Ascending aorta (tissue), 2 donors: ENCODE measurements at regions not wholly inside any gene's neighbourhood (a gene's known extent, or its start where the extent isn't known, plus 50 kb on each side); places are given as distances from the start of the nearest gene placed in this dataset.

Experiments
- DNase-seq, 2 donors: peaks; one replicate each; pipeline ENCODE4 v3.0.0-alpha.2; 2019; ENCODE audit warnings: low spot score in 2 of 2
- H3K27ac ChIP-seq, 2 donors: fragments of 200-600 bp; sonication (generic); one replicate each; pipeline ENCODE4 v1.5.1; 2016 to 2017; ENCODE audit warnings: mild to moderate bottlenecking in 1 of 2
- H3K27me3 ChIP-seq: fragments of 200-600 bp; sonication (generic); one replicate; pipeline ENCODE4 v1.5.1; 2017
- H3K36me3 ChIP-seq, 2 donors: fragments of 200-600 bp; sonication (generic); one replicate each; pipeline ENCODE4 v1.5.1; 2016
- H3K4me1 ChIP-seq, 2 donors: fragments of 200-600 bp; sonication (generic); one replicate each; pipeline ENCODE4 v1.5.1; 2016 to 2017; ENCODE audit warnings: mild to moderate bottlenecking in 1 of 2
- H3K4me3 ChIP-seq, 2 donors: fragments of 200-600 bp; sonication (generic); one replicate each; pipeline ENCODE4 v1.5.1; 2016 to 2017; ENCODE audit warnings: mild to moderate bottlenecking in 1 of 2
- H3K9me3 ChIP-seq, 2 donors: fragments of 200-600 bp; sonication (generic); one replicate each; pipeline ENCODE4 v1.5.1; 2016
- intact Hi-C: fragments of 100-400 bp; cut with DNase I; formaldehyde crosslinking; loops from one replicate; pipeline ENCODE4 v1.15.1; 2023
- TF ChIP-seq, protein P1 (sequence below), 3 experiments: fragments of 200-600 bp in 2 of 3; fragments of 450-650 bp in 1 of 3; sonication (generic) in 2 of 3; IDR thresholded peaks; one replicate each; pipeline ENCODE4 v1.5.1; 2016 to 2019; ENCODE audit warnings: antibody characterized with exemption in 3 of 3, mild to moderate bottlenecking in 1 of 3, moderate library complexity in 1 of 3

DNA sequence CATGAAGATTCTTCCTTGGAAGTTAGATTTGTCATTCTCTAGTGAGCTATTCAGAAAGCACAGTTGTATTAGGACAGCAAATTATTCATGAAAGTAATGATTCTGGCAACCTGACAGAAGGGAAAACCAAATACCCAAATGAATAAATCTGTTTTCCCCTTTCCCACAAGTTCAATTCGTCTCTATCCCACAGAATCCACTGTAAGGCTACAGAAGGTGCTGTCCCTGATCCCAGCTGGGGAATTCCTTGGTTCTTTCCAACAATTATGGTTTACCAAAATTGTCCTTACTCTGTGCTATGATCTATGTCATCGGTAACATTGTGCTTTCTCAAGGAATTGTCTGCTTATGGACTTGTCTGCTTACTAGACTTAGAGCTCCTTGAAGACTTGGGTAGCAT lies 104.2 kb downstream of the FASLG start:
- no peak overlapping the region for H3K4me3 ChIP-seq
- no peaks in the 10 kb centered on the region for H3K36me3 ChIP-seq
- no peak for DNase-seq
- no peaks in the 10 kb centered on the region for H3K9me3 ChIP-seq
- TF ChIP-seq, protein P1, sequence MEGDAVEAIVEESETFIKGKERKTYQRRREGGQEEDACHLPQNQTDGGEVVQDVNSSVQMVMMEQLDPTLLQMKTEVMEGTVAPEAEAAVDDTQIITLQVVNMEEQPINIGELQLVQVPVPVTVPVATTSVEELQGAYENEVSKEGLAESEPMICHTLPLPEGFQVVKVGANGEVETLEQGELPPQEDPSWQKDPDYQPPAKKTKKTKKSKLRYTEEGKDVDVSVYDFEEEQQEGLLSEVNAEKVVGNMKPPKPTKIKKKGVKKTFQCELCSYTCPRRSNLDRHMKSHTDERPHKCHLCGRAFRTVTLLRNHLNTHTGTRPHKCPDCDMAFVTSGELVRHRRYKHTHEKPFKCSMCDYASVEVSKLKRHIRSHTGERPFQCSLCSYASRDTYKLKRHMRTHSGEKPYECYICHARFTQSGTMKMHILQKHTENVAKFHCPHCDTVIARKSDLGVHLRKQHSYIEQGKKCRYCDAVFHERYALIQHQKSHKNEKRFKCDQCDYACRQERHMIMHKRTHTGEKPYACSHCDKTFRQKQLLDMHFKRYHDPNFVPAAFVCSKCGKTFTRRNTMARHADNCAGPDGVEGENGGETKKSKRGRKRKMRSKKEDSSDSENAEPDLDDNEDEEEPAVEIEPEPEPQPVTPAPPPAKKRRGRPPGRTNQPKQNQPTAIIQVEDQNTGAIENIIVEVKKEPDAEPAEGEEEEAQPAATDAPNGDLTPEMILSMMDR (IDR thresholded peaks at IDR 0.05): no peak
- intact Hi-C loops: no loop called here
- no peaks in the 10 kb centered on the region for H3K4me1 ChIP-seq
- no peaks in the 10 kb centered on the region for H3K27me3 ChIP-seq
- no peak overlapping the region for H3K27ac ChIP-seq

- Histone ChIP-seq H3K4me1 (no peaks in the 10 kb centered on the region), H3K9me3 (no peaks in the 10 kb centered on the region), H3K4me3 (no peak overlapping the region), H3K27ac (no peak overlapping the region), H3K36me3 (no peaks in the 10 kb centered on the region), H3K27me3 (no peaks in the 10 kb centered on the region)
- intact Hi-C loops: no loop called here
- DNase-seq: no peak
- TF ChIP-seq, protein P1 (IDR thresholded peaks at IDR 0.05): no peak
These were observed 105.5 kb downstream of the FASLG start for GRCh38 chr1:172764378-172764777.

GRCh38 chr1:172766462-172766861 lies 107.6 kb downstream of the FASLG start:
- no peaks in the 10 kb centered on the region for H3K36me3 ChIP-seq
- no peaks in the 10 kb centered on the region for H3K27me3 ChIP-seq
- H3K4me1 ChIP-seq: no peaks in the 10 kb centered on the region
- DNase-seq: no peak
- intact Hi-C loops: no loop called here
- H3K9me3 ChIP-seq: no peaks in the 10 kb centered on the region
- TF ChIP-seq, protein P1 (IDR thresholded peaks at IDR 0.05): no peak
- H3K27ac ChIP-seq: no peak overlapping the region
- H3K4me3 ChIP-seq: no peak overlapping the region

- no peak overlapping the region for H3K27ac ChIP-seq
- no peak overlapping the region for H3K4me3 ChIP-seq
- DNase-seq: no peak
- intact Hi-C loops: no loop called here
- H3K4me1 ChIP-seq: no peaks in the 10 kb centered on the region
- H3K27me3 ChIP-seq: no peaks in the 10 kb centered on the region
- H3K36me3 ChIP-seq: no peaks in the 10 kb centered on the region
- H3K9me3 ChIP-seq: no peaks in the 10 kb centered on the region
- TF ChIP-seq, protein P1 (IDR thresholded peaks at IDR 0.05): no peak
These were observed 111.2 kb downstream of the FASLG start for GRCh38 chr1:172770071-172770470.

GRCh38 chr1:172774561-172774960 lies 115.7 kb downstream of the FASLG start:
- H3K27me3 ChIP-seq: no peaks in the 10 kb centered on the region
- intact Hi-C loops: no loop called here
- no peaks in the 10 kb centered on the region for H3K4me1 ChIP-seq
- TF ChIP-seq, protein P1 (IDR thresholded peaks at IDR 0.05): no peak
- no peak overlapping the region for H3K4me3 ChIP-seq
- H3K27ac ChIP-seq: no peak overlapping the region
- H3K9me3 ChIP-seq: no peaks in the 10 kb centered on the region
- DNase-seq: no peak
- H3K36me3 ChIP-seq: no peaks in the 10 kb centered on the region

- H3K4me1 ChIP-seq: no peaks in the 10 kb centered on the region
- TF ChIP-seq, protein P1 (IDR thresholded peaks at IDR 0.05): no peak
- H3K27me3 ChIP-seq: no peaks in the 10 kb centered on the region
- intact Hi-C loops: no loop called here
- H3K9me3 ChIP-seq: no peaks in the 10 kb centered on the region
- DNase-seq: no peak
- H3K4me3 ChIP-seq: no peak overlapping the region
- no peaks in the 10 kb centered on the region for H3K36me3 ChIP-seq
- no peak overlapping the region for H3K27ac ChIP-seq
These were observed 116.7 kb downstream of the FASLG start for GRCh38 chr1:172775606-172776005.
